ENCODE measurements at regions not wholly inside any gene's neighbourhood (a gene's known extent, or its start where the extent isn't known, plus 50 kb on each side); places are given as distances from the start of the nearest gene placed in this dataset.

DNA sequence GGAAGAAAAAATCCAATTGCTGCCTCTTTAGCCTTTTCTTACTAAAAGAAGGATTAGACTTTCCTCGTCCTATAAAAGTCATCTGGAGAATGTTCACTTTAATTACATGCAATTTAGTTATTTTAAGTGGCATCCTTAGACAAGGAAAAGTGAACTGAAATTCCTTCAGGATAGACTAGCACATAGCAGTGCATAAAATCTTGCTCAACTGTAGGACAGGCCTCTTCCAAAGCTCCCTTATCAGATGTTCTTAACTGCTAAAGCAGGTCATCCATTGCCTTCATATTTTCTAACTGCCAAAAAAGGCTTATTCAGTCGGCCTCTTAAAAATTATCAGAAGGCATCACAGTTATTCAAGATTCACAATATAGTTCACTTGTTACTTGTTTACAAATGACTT is 396.5 kb downstream of the DMRT2 start:
- TF ChIP-seq POLR2A (IDR thresholded peaks at IDR 0.05), result no peak
- TF ChIP-seq, protein P1, sequence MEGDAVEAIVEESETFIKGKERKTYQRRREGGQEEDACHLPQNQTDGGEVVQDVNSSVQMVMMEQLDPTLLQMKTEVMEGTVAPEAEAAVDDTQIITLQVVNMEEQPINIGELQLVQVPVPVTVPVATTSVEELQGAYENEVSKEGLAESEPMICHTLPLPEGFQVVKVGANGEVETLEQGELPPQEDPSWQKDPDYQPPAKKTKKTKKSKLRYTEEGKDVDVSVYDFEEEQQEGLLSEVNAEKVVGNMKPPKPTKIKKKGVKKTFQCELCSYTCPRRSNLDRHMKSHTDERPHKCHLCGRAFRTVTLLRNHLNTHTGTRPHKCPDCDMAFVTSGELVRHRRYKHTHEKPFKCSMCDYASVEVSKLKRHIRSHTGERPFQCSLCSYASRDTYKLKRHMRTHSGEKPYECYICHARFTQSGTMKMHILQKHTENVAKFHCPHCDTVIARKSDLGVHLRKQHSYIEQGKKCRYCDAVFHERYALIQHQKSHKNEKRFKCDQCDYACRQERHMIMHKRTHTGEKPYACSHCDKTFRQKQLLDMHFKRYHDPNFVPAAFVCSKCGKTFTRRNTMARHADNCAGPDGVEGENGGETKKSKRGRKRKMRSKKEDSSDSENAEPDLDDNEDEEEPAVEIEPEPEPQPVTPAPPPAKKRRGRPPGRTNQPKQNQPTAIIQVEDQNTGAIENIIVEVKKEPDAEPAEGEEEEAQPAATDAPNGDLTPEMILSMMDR (IDR thresholded peaks at IDR 0.05), result no peak

Data from stomach (tissue), 4 donors.